Stimulated activated CD4-positive, alpha-beta T cell treated with anti-CD3 and anti-CD28 coated beads, Interleukin-15, amount 100 ng/mL, for 48 hours (primary cell): ENCODE measurements at regions not wholly inside any gene's neighbourhood (a gene's known extent, or its start where the extent isn't known, plus 50 kb on each side); places are given as distances from the start of the nearest gene placed in this dataset.
A peak's percentile ranks its signal among the peaks of the same experiment; 100 is the strongest.

Experiments used
- DNase-seq, 2 donors: peaks; one replicate each; pipeline ENCODE4 v3.0.0-alpha.2; 2020; ENCODE audit warnings: low read depth in 2 of 2

DNA sequence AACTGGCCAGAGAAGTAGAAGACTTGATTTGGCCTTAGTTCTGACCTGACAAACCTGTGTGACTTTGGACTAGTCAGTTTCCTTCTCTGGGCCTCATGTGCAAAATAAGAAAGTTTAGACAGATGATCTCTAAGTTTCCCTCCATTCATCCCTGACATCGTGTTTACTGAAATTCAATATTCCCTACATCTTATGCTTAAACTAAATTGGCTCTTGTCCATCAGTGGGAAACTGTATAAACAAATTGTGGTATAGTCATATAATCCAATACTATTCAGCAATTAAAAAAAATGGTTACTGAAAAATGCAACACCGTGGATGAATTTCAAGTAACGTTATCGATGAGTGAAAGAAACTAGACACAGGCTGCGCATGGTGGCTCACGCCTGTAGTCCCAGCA, 64.4 kb upstream of the HRH1 start:
- no peak for DNase-seq

DNA sequence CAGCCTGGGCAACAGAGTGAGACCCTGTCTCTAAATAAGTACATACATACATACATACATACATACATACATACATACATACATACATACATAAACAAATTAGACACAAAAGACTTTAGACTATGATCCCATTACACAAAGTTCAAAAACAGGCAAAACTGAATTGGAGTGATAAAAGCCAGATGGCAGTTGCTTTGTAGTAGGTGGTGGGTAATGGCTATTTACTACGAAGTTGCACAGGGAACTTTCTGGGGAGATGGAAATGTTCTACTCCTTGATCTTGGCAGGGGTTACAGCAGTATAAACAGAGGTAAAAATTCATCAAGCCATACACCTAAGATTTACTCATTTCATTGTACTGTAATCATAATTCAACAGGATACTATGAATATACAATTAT, 63.7 kb upstream of the HRH1 start:
- DNase-seq: no peak

DNA sequence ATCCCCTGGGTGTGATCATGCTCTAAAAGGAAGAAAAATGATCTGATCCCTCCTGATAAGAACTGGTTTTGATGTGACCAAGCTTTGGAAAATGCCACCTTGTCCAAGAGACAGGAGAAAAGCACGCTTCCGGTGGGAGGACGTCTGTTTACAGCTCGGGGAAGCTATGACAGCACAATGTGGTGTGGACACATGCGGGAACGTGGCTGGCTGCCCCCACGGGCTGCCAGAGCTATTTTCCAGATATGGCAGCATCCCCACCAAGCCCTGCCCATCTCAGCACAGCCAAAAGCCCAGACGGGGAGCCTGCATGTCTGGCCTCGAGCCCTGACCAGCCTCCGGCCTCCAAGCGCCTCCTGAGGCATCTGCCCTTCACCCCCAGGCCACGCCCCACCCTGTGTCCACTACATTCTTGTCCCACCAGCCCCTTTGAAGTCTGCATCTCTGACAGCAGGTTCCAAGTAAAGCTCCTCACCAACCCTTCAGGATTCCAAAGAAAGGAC, 63.2 kb upstream of the HRH1 start:
- no peak for DNase-seq

DNA sequence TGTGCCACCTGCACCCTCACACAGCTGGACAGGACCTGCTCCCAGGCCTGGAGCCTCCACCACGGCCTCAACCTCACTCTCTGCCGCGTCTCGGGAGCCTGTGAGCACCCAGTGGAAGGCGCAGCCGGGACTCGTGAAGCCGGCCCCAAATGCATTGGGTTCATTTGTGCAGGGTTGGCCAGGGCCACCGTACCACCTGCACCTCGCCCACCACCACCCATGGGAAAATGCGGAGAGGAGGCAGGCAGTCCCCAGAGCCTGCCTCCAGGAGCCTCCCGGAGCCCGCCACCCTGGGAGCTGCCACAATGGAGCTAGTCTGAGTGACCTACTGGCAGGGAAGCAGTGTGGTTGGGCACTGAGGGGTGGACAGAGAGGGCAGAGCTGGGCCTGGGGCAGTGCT, 62.5 kb upstream of the HRH1 start:
- no peak for DNase-seq

DNA sequence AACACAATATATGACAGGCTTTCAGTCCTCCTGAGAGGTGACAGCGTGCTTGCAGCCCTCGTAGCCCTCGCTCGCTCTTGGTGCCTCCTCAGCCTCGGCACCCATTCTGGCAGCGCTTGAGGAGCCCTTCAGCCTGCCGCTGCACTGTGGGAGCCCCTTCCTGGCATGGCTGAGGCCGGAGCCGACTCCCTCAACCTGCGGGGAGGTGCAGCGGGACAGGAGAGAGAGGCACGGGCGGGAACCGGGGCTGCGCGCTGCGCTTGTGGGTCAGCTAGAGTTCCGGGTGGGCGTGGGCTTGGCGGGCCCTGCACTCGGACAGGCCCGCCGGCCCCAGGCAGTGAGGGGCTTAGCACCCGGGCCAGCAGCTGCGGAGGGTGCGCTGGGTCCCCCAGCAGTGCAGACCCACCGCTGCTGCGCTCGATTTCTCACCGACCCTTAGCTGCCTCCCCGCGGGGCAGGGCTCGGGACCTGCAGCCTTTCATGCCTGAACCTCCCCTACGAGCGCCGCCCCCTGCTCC, 60.4 kb upstream of the HRH1 start:
- DNase-seq: no peak

DNA sequence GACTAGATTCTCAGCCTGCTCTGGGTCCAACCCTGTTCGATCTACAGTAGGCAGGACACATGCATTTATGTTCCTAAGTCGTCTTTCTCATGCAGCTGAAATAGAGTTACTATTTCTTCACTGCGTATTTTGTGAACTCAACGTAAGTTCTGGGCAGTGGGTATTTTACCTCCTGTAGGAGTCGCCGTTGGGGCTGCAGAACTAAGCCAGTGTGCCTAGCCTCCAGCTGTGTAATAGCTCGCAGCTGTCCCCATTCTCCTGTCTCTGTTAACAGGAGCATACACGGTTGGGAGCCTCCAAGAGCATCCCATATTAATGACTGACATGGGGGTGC, 58.4 kb upstream of the HRH1 start:
- DNase-seq: no peak

DNA sequence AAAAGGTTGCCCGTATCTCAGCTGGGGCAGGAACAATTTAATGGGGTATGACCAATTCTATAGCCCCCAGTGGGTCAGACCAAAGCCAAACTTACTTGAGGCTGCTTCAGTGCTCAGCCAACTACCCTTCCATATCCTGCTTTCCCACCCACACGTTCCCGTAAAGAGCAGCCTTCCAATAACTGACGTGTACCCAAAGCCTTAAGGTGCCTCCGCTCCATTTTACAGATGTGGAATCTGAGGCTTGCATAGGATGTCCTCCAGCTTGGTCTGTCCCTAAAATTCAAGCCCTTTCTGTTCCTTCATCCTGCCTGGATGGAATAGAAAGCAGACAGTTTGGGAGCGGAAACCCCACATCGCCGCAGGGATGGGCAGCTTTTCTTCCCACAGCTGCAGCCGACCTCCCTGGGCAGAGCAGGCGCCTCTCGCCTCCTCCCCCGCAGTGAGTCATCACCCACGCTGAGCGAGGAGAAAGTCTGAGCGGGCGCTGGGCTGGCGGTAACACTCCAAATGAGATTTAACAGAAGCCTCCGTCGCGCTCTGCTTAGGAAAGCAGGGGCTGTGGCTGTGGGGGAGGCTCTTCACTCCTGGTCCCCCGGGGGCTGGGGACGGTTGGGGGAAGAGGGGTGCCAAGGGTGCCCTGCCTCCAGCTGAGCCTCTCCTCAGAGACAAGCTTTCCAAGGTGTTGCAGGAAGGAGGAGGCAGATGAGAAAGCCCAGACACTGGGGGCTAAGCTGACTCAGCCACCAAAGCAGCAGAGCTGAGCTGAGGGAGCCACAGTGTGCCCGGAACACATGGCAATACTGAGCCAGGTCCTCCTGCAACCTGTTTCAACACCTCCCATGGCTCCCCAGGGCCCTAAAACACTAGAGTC, 57.8 kb upstream of the HRH1 start:
- peak; percentile 62 to 82 for DNase-seq

DNA sequence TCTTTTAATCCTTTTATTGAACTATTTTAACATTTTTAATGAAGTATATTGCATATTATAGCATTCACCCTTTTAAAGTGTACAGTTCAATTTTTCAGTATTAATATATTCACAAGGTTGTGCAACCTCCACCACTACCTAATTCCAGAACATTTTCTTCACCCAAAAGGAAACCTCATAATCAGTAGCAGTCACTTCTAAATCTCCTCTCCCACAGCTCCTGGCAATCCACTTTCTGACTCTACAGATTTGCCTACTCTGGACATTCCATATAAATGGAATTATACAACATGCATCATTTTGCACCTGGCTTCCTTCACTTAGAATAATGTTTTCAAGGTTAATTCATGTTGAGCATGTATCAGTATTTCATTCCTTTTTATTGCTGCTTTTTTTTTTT, 55.0 kb upstream of the HRH1 start:
- DNase-seq: no peak
